ENCODE measurements at regions not wholly inside any gene's neighbourhood (a gene's known extent, or its start where the extent isn't known, plus 50 kb on each side); places are given as distances from the start of the nearest gene placed in this dataset.

GRCh38 chr7:68279827-68280400, 1283.3 kb downstream of the TYW1 start:
- TF ChIP-seq EP300 (IDR thresholded peaks at IDR 0.05) (no peak), POLR2AphosphoS5 (IDR thresholded peaks at IDR 0.05) (no peak), CTCF (IDR thresholded peaks at IDR 0.05) (no peak), POLR2A (IDR thresholded peaks at IDR 0.05) (no peak)
- Histone ChIP-seq H3K9me3 (no peaks in the 10 kb centered on the region), H3K27me3 (no peaks in the 10 kb centered on the region), H3K27ac (no peak overlapping the region), H3K4me3 (no peak overlapping the region), H3K4me1 (no peaks in the 10 kb centered on the region), H3K36me3 (no peaks in the 10 kb centered on the region)
- 31% methylated on average over 2 of the region's 10 CpGs; no CpG with 5 or more reads in 1 of the 2 donors for WGBS, 2 donors (ENCODE audit: low coverage in 1 of 2)
- no peak for ATAC-seq

GRCh38 chr7:68280931-68281330, 1284.3 kb downstream of the TYW1 start:
- no peaks in the 10 kb centered on the region for H3K4me1 ChIP-seq
- peaks cover 0 to 5% (median 0%) of the 10 kb centered on the region in 3 donors for H3K9me3 ChIP-seq
- H3K36me3 ChIP-seq = no peaks in the 10 kb centered on the region
- no peak overlapping the region for H3K4me3 ChIP-seq
- TF ChIP-seq CTCF (IDR thresholded peaks at IDR 0.05) (no peak), POLR2A (IDR thresholded peaks at IDR 0.05) (no peak), EP300 (IDR thresholded peaks at IDR 0.05) (no peak), POLR2AphosphoS5 (IDR thresholded peaks at IDR 0.05) (no peak)
- no peaks in the 10 kb centered on the region for H3K27me3 ChIP-seq
- WGBS, 2 donors (ENCODE audit: low coverage in 1 of 2) = no CpG with 5 or more reads among the region's 3 CpGs
- no peak overlapping the region for H3K27ac ChIP-seq
- ATAC-seq = no peak

- no peak overlapping the region for H3K27ac ChIP-seq
- no peaks in the 10 kb centered on the region for H3K4me1 ChIP-seq
- H3K4me3 ChIP-seq = no peak overlapping the region
- no peak for TF ChIP-seq POLR2AphosphoS5 (IDR thresholded peaks at IDR 0.05)
- no peak for TF ChIP-seq POLR2A (IDR thresholded peaks at IDR 0.05)
- no peak for TF ChIP-seq EP300 (IDR thresholded peaks at IDR 0.05)
- TF ChIP-seq CTCF (IDR thresholded peaks at IDR 0.05) = no peak
- no peaks in the 10 kb centered on the region for H3K36me3 ChIP-seq
- H3K27me3 ChIP-seq = no peaks in the 10 kb centered on the region
- no peak for ATAC-seq
- H3K9me3 ChIP-seq = peaks cover 0 to 11% (median 0%) of the 10 kb centered on the region in 3 donors
- WGBS, 2 donors (ENCODE audit: low coverage in 1 of 2) = 53 to 72% methylated on average over 4 of the region's 4 CpGs
Observed at GRCh38 chr7:68288144-68288593, 1291.5 kb downstream of the TYW1 start.

GRCh38 chr7:68291710-68292109, 1295.1 kb downstream of the TYW1 start:
- H3K4me1 ChIP-seq = no peaks in the 10 kb centered on the region
- no peaks in the 10 kb centered on the region for H3K27me3 ChIP-seq
- H3K4me3 ChIP-seq = no peak overlapping the region
- H3K36me3 ChIP-seq = no peaks in the 10 kb centered on the region
- peaks cover 0 to 7% (median 0%) of the 10 kb centered on the region in 3 donors for H3K9me3 ChIP-seq
- TF ChIP-seq EP300 (IDR thresholded peaks at IDR 0.05) = no peak
- TF ChIP-seq POLR2A (IDR thresholded peaks at IDR 0.05) = no peak
- no peak for TF ChIP-seq POLR2AphosphoS5 (IDR thresholded peaks at IDR 0.05)
- TF ChIP-seq CTCF (IDR thresholded peaks at IDR 0.05) = no peak
- no peak overlapping the region for H3K27ac ChIP-seq
- ATAC-seq = no peak

- no peaks in the 10 kb centered on the region for H3K27me3 ChIP-seq
- no peak for ATAC-seq
- H3K9me3 ChIP-seq = peaks cover 0 to 7% (median 0%) of the 10 kb centered on the region in 3 donors
- TF ChIP-seq POLR2AphosphoS5 (IDR thresholded peaks at IDR 0.05) = no peak
- TF ChIP-seq POLR2A (IDR thresholded peaks at IDR 0.05) = no peak
- no peak for TF ChIP-seq CTCF (IDR thresholded peaks at IDR 0.05)
- no peak for TF ChIP-seq EP300 (IDR thresholded peaks at IDR 0.05)
- WGBS, 2 donors (ENCODE audit: low coverage in 1 of 2) = 60% methylated on average over 3 of the region's 4 CpGs; no CpG with 5 or more reads in 1 of the 2 donors
- no peaks in the 10 kb centered on the region for H3K4me1 ChIP-seq
- H3K27ac ChIP-seq = no peak overlapping the region
- H3K4me3 ChIP-seq = no peak overlapping the region
- no peaks in the 10 kb centered on the region for H3K36me3 ChIP-seq
Observed at GRCh38 chr7:68295386-68295785, 1298.8 kb downstream of the TYW1 start.

Measured in gastroesophageal sphincter (tissue), 4 donors.